H1 (cell line): ENCODE measurements at regions not wholly inside any gene's neighbourhood (a gene's known extent, or its start where the extent isn't known, plus 50 kb on each side); places are given as distances from the start of the nearest gene placed in this dataset.

Source experiments
- CTCF ChIA-PET: fragments of 300-600 bp; sonication (Branson Sonifier 250); formaldehyde crosslinking; loops from one replicate; lab custom pipeline; 2021; ENCODE audit not compliant: partially characterized antibody; lab: Charles Lee
- POLR2A ChIA-PET: fragments of 300-600 bp; sonication (Branson Sonifier 250); formaldehyde crosslinking; loops from one replicate; lab custom pipeline; 2021; ENCODE audit warnings: inconsistent platforms; ENCODE audit not compliant: partially characterized antibody; lab: Charles Lee
- DNase-seq, 2 experiments: peaks; one replicate each; pipeline versions ENCODE4 v3.0.0 to v3.0.0-alpha.2; 2010 to 2022; ENCODE audit warnings: low spot score in 2 of 2, low read depth in 1 of 2, mixed read lengths in 1 of 2
- FAIRE-seq: peaks from 2 replicates; lab custom pipeline; 2011; peaks lifted over from hg19 to GRCh38; lab: Jason Lieb, UNC
- H2AFZ ChIP-seq: 2 replicates; pipeline ENCODE4 v1.8.1; 2012; ENCODE audit warnings: low read length, inconsistent platforms
- H2AK5ac ChIP-seq: 2 replicates; pipeline ENCODE4 v1.6.1; 2013; ENCODE audit warnings: low read depth, low read length
- H2BK120ac ChIP-seq: replicated peaks from 2 replicates; pipeline ENCODE3; 2013; ENCODE audit warnings: low read depth, low read length, inconsistent platforms
- H2BK12ac ChIP-seq: 2 replicates; pipeline ENCODE4 v1.6.1; 2013; ENCODE audit warnings: low read depth, low read length
- H2BK15ac ChIP-seq: 2 replicates; pipeline ENCODE4 v1.6.1; 2013; ENCODE audit warnings: low read length
- H2BK20ac ChIP-seq: 2 replicates; pipeline ENCODE4 v1.6.1; 2013; ENCODE audit warnings: low read length
- H2BK5ac ChIP-seq: 2 replicates; pipeline ENCODE4 v1.6.1; 2013; ENCODE audit warnings: low read depth, low read length
- H3K14ac ChIP-seq: 2 replicates; pipeline ENCODE4 v1.6.1; 2013; ENCODE audit warnings: inconsistent platforms; ENCODE audit not compliant: insufficient read length
- H3K18ac ChIP-seq: 2 replicates; pipeline ENCODE4 v1.6.1; 2013; ENCODE audit warnings: low read length; ENCODE audit errors: extremely low read depth
- H3K23ac ChIP-seq: 2 replicates; pipeline ENCODE4 v1.6.1; 2013; ENCODE audit warnings: inconsistent platforms; ENCODE audit not compliant: insufficient read length
- H3K23me2 ChIP-seq: 2 replicates; pipeline ENCODE4 v1.6.1; 2013; ENCODE audit warnings: low read depth, low read length
- H3K27ac ChIP-seq: 2 replicates; pipeline ENCODE4 v1.6.1; 2011; ENCODE audit warnings: low read depth, low read length, inconsistent platforms
- H3K27me3 ChIP-seq, 4 experiments: replicated peaks in 1 of 4; 1 replicate in 1 of 4; 2 replicates in 3 of 4; pipeline versions ENCODE4 v1.6.1 to v1.8.1; 2011 to 2013; ENCODE audit warnings: low read length in 3 of 4, mild to moderate bottlenecking in 3 of 4, inconsistent platforms in 2 of 4, mixed read lengths in 2 of 4, moderate library complexity in 1 of 4; ENCODE audit not compliant: control insufficient read depth in 3 of 4, insufficient read depth in 3 of 4; ENCODE audit errors: extremely low read depth in 1 of 4
- H3K36me3 ChIP-seq, 4 experiments: 2 replicates each; pipeline versions ENCODE4 v1.6.1 to v1.8.1; 2011 to 2013; ENCODE audit warnings: mild to moderate bottlenecking in 4 of 4, low read length in 3 of 4, moderate library complexity in 2 of 4, control low read depth in 1 of 4, inconsistent platforms in 1 of 4; ENCODE audit not compliant: insufficient read depth in 4 of 4, control insufficient read depth in 2 of 4
- H3K4ac ChIP-seq: replicated peaks from 2 replicates; pipeline ENCODE3; 2013; ENCODE audit warnings: low read length, low read depth, mixed read lengths, inconsistent platforms; ENCODE audit not compliant: insufficient read length
- H3K4me1 ChIP-seq, 4 experiments: replicated peaks in 1 of 4; 1 replicate in 1 of 4; 2 replicates in 3 of 4; pipeline versions ENCODE4 v1.6.1 to v1.8.1; 2011 to 2013; ENCODE audit warnings: low read length in 3 of 4, inconsistent platforms in 2 of 4, mixed read lengths in 1 of 4; ENCODE audit not compliant: insufficient read depth in 4 of 4, control insufficient read depth in 3 of 4
- H3K4me2 ChIP-seq, 2 experiments: 2 replicates each; pipeline versions ENCODE4 v1.6.1 to v1.8.1; 2011 to 2013; ENCODE audit warnings: low read depth in 2 of 2, low read length in 2 of 2, control low read depth in 1 of 2, inconsistent platforms in 1 of 2, mild to moderate bottlenecking in 1 of 2; ENCODE audit not compliant: insufficient read depth in 1 of 2
- H3K4me3 ChIP-seq, 4 experiments: fragments of 200-600, 300-600 bp in 1 of 4; sonication (generic), shearing (Covaris generic), sonication (Bioruptor Twin) in 1 of 4; 2 replicates each; pipeline versions ENCODE4 v1.5.1 to v1.8.1; 2011 to 2016; ENCODE audit warnings: low read length in 4 of 4, low read depth in 3 of 4, control low read depth in 2 of 4, inconsistent platforms in 2 of 4, mild to moderate bottlenecking in 2 of 4, mixed read lengths in 1 of 4, moderate library complexity in 1 of 4; ENCODE audit not compliant: insufficient read depth in 2 of 4; ENCODE audit errors: extremely low read depth in 1 of 4
- H3K56ac ChIP-seq: replicated peaks from 2 replicates; pipeline ENCODE3; 2013; ENCODE audit warnings: low read depth, mild to moderate bottlenecking, mixed read lengths, low read length, inconsistent platforms; ENCODE audit not compliant: insufficient read length
- H3K79me1 ChIP-seq: 2 replicates; pipeline ENCODE4 v1.6.1; 2013; ENCODE audit warnings: low read depth, low read length, control low read depth
- H3K79me2 ChIP-seq, 2 experiments: 2 replicates each; pipeline versions ENCODE4 v1.6.1 to v1.8.1; 2012 to 2013; ENCODE audit warnings: low read length in 2 of 2, mild to moderate bottlenecking in 2 of 2, inconsistent platforms in 1 of 2; ENCODE audit not compliant: insufficient read depth in 2 of 2, control insufficient read depth in 1 of 2
- H3K9ac ChIP-seq, 4 experiments: replicated peaks in 1 of 4; 1 replicate in 1 of 4; 2 replicates in 3 of 4; pipeline versions ENCODE4 v1.6.1 to v1.8.1; 2011 to 2013; ENCODE audit warnings: low read depth in 3 of 4, low read length in 3 of 4, control low read depth in 2 of 4, mild to moderate bottlenecking in 2 of 4, moderate library complexity in 2 of 4, inconsistent platforms in 1 of 4; ENCODE audit errors: extremely low read depth in 1 of 4
- H3K9me3 ChIP-seq, 2 experiments: 2 replicates each; pipeline versions ENCODE4 v1.6.1 to v1.8.1; 2012 to 2013; ENCODE audit warnings: mild to moderate bottlenecking in 2 of 2, moderate library complexity in 2 of 2, control low read depth in 1 of 2, inconsistent platforms in 1 of 2, low read depth in 1 of 2, low read length in 1 of 2, mixed read lengths in 1 of 2; ENCODE audit not compliant: insufficient read depth in 2 of 2
- H4K20me1 ChIP-seq, 2 experiments: replicated peaks in 1 of 2; 2 replicates each; pipeline versions ENCODE3 to v1.8.1; 2011 to 2013; ENCODE audit warnings: inconsistent platforms in 2 of 2, low read length in 2 of 2, mild to moderate bottlenecking in 1 of 2; ENCODE audit not compliant: insufficient read depth in 2 of 2, control insufficient read depth in 1 of 2
- H4K5ac ChIP-seq: 2 replicates; pipeline ENCODE4 v1.6.1; 2013; ENCODE audit warnings: low read length, low read depth, mixed read lengths, inconsistent platforms; ENCODE audit not compliant: insufficient read length
- H4K8ac ChIP-seq: 2 replicates; pipeline ENCODE4 v1.8.0; 2013; ENCODE audit warnings: mild to moderate bottlenecking, moderate library complexity, low read length, inconsistent platforms; ENCODE audit not compliant: insufficient read depth; ENCODE audit errors: extremely low read depth
- H4K91ac ChIP-seq: replicated peaks from 2 replicates; pipeline ENCODE3; 2013; ENCODE audit warnings: low read length, mixed read lengths, inconsistent platforms; ENCODE audit not compliant: insufficient read length
- RBBP5 ChIP-seq: IDR thresholded peaks from 2 replicates; pipeline ENCODE4 v1.7.1; 2012; ENCODE audit warnings: low read depth, mild to moderate bottlenecking, inconsistent platforms, low read length, moderate library complexity, borderline replicate concordance
- TAF1 ChIP-seq: IDR thresholded peaks from 2 replicates; pipeline ENCODE4 v1.6.1; 2011; ENCODE audit warnings: mild to moderate bottlenecking, low read depth, low read length
- TAF7 ChIP-seq: optimal IDR thresholded peaks from 2 replicates; pipeline ENCODE3; 2011; ENCODE audit warnings: low read depth, mild to moderate bottlenecking, inconsistent platforms, low read length, moderate library complexity, borderline replicate concordance
- ZNF274 ChIP-seq: IDR thresholded peaks from 2 replicates; pipeline ENCODE4 v1.7.0; 2012; ENCODE audit warnings: low read length, borderline replicate concordance; ENCODE audit errors: extremely low read depth
- WGBS, 2 experiments: shearing (Covaris generic) in 1 of 2; methylation state at CpG; one replicate each; pipeline versions ENCODE4 v1.1.6 to v1.1.7; 2013 to 2015; ENCODE audit warnings: low lambda C conversion rate in 2 of 2, mixed read lengths in 2 of 2, inconsistent platforms in 1 of 2, low coverage in 1 of 2, missing lambda C conversion rate in 1 of 2; ENCODE audit not compliant: insufficient replicate concordance in 2 of 2, insufficient coverage in 1 of 2, insufficient read length in 1 of 2; ENCODE audit errors: extremely low coverage in 1 of 2, missing lambda C conversion rate in 1 of 2; 5-methylcytosine and 5-hydroxymethylcytosine counted together

DNA sequence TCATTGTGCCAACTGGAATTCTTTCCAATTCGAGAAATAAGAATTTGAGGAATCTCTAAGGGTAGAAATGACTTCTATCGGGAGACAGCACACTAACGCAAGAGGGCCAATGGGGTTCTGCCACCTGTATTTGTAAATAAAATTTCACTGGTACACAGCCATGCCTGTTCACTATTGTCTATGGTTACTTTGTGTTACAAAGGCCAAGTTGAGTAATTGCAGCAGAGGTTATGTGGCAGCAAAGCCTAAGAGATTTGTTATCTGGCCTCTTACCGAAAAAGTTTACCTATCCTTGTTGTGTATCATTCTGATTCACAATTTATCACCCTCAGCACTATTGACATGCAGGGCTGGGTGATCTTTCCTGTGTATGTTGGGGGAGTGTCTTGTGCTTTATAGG lies 278.0 kb downstream of the KLF5 start:
- H3K9me3 ChIP-seq: no peaks in the 10 kb centered on the region
- no peak overlapping the region for H3K14ac ChIP-seq
- H3K4me2 ChIP-seq: no peak overlapping the region
- FAIRE-seq (no peak), DNase-seq (no peak)
- H4K5ac ChIP-seq: no peak overlapping the region
- 91% methylated on average over 4 of the region's 4 CpGs; no CpG with 5 or more reads in 1 of the 2 experiments for WGBS, 2 experiments
- H3K23ac ChIP-seq: no peak overlapping the region
- H2BK120ac ChIP-seq: no peak overlapping the region
- H4K20me1 ChIP-seq: no peaks in the 10 kb centered on the region
- H2BK12ac ChIP-seq: no peak overlapping the region
- H4K8ac ChIP-seq: no peak overlapping the region
- H3K79me2 ChIP-seq: no peaks in the 10 kb centered on the region
- H3K36me3 ChIP-seq: no peaks in the 10 kb centered on the region
- no peak overlapping the region for H3K27ac ChIP-seq
- CTCF ChIA-PET: interaction anchor here (0.6 kb wide), 1 partner anchor 455 kb away, joined by 3 read pairs; no protein-coding TSS in a partner anchor
- POLR2A ChIA-PET: no interaction called here
- no peak overlapping the region for H4K91ac ChIP-seq
- no peak overlapping the region for H3K56ac ChIP-seq
- no peak overlapping the region for H2AFZ ChIP-seq
- no peak overlapping the region for H3K4me3 ChIP-seq
- no peaks in the 10 kb centered on the region for H3K23me2 ChIP-seq
- H3K27me3 ChIP-seq: no peaks in the 10 kb centered on the region
- H3K79me1 ChIP-seq: no peaks in the 10 kb centered on the region
- no peak overlapping the region for H2BK20ac ChIP-seq
- H2AK5ac ChIP-seq: no peak overlapping the region
- no peak overlapping the region for H3K4ac ChIP-seq
- H2BK5ac ChIP-seq: no peak overlapping the region
- H3K9ac ChIP-seq: no peak overlapping the region
- H3K18ac ChIP-seq: no peak overlapping the region
- H3K4me1 ChIP-seq: 0 out of 7 replicates have a peak, but pooled peaks cover 0 to 1% (median 0%) of the 10 kb centered on the region in 4 experiments
- no peak overlapping the region for H2BK15ac ChIP-seq
- TF ChIP-seq ZNF274: no peak
- TF ChIP-seq RBBP5: no peak
- no peak for TF ChIP-seq TAF1
- no peak for TF ChIP-seq TAF7
